ENCODE measurements at regions not wholly inside any gene's neighbourhood (a gene's known extent, or its start where the extent isn't known, plus 50 kb on each side); places are given as distances from the start of the nearest gene placed in this dataset.
"Not testable (repeated sequence)": the region's sequence is repeated elsewhere in the genome, so short reads cannot be mapped to it uniquely, and the experiment has no call there.

- peak; percentile 54 for DNase-seq (ENCODE audit: low spot score)
Observed at GRCh38 chr4:103996637-103997036, 276.9 kb upstream of the TACR3 start.

GRCh38 chr4:103996064-103996463, 276.3 kb upstream of the TACR3 start:
- no peak for DNase-seq (ENCODE audit: low spot score)

GRCh38 chr4:103994059-103994458, 274.3 kb upstream of the TACR3 start:
- DNase-seq (ENCODE audit: low spot score): no peak

- DNase-seq (ENCODE audit: low spot score): no peak
Observed at GRCh38 chr4:103982454-103982853, 262.7 kb upstream of the TACR3 start.

- no peak for DNase-seq (ENCODE audit: low spot score)
Observed at GRCh38 chr4:103948244-103949018, 228.6 kb upstream of the TACR3 start.

- DNase-seq (ENCODE audit: low spot score): no peak
Observed at GRCh38 chr4:103947617-103948016, 227.8 kb upstream of the TACR3 start.

- DNase-seq (ENCODE audit: low spot score): not testable (repeated sequence)
Observed at GRCh38 chr4:103946621-103947268, 227.0 kb upstream of the TACR3 start.

- DNase-seq (ENCODE audit: low spot score): no peak
Observed at GRCh38 chr4:103938488-103938887, 218.7 kb upstream of the TACR3 start.

GRCh38 chr4:103936653-103937145, 216.9 kb upstream of the TACR3 start:
- no peak for DNase-seq (ENCODE audit: low spot score)

- no peak for DNase-seq (ENCODE audit: low spot score)
Observed at GRCh38 chr4:103934178-103934789, 214.5 kb upstream of the TACR3 start.

GRCh38 chr4:103928370-103928769, 208.6 kb upstream of the TACR3 start:
- no peak for DNase-seq (ENCODE audit: low spot score)

GRCh38 chr4:103923551-103923950, 203.8 kb upstream of the TACR3 start:
- no peak for DNase-seq (ENCODE audit: low spot score)

- no peak for DNase-seq (ENCODE audit: low spot score)
Observed at GRCh38 chr4:103918214-103918613, 198.4 kb upstream of the TACR3 start.

GRCh38 chr4:103915224-103915869, 195.6 kb upstream of the TACR3 start:
- no peak for DNase-seq (ENCODE audit: low spot score)

- no peak for DNase-seq (ENCODE audit: low spot score)
Observed at GRCh38 chr4:103907414-103907813, 187.6 kb upstream of the TACR3 start.

- no peak for DNase-seq (ENCODE audit: low spot score)
Observed at GRCh38 chr4:103904123-103904522, 184.3 kb upstream of the TACR3 start.

- no peak for DNase-seq (ENCODE audit: low spot score)
Observed at GRCh38 chr4:103902730-103903129, 182.9 kb upstream of the TACR3 start.

- DNase-seq (ENCODE audit: low spot score): no peak
Observed at GRCh38 chr4:103895876-103896465, 176.2 kb upstream of the TACR3 start.

- DNase-seq (ENCODE audit: low spot score): no peak
Observed at GRCh38 chr4:103892586-103892985, 172.8 kb upstream of the TACR3 start.

GRCh38 chr4:103887191-103887590, 167.4 kb upstream of the TACR3 start:
- DNase-seq (ENCODE audit: low spot score): no peak

GRCh38 chr4:103885152-103885551, 165.4 kb upstream of the TACR3 start:
- no peak for DNase-seq (ENCODE audit: low spot score)

GRCh38 chr4:103867311-103867710, 147.5 kb upstream of the TACR3 start:
- no peak for DNase-seq (ENCODE audit: low spot score)

Measured in ecto neural progenitor cell (in vitro differentiated cells).